Ectodermal cell (in vitro differentiated cells): ENCODE measurements at regions not wholly inside any gene's neighbourhood (a gene's known extent, or its start where the extent isn't known, plus 50 kb on each side); places are given as distances from the start of the nearest gene placed in this dataset.
"Not testable (repeated sequence)": the region's sequence is repeated elsewhere in the genome, so short reads cannot be mapped to it uniquely, and the experiment has no call there.

Experiments used
- H3K27ac ChIP-seq: 2 replicates; pipeline ENCODE4 v1.7.0; 2013; ENCODE audit warnings: mild to moderate bottlenecking, low read depth, low read length; ENCODE audit not compliant: insufficient read depth, poor library complexity, severe bottlenecking
- H3K27me3 ChIP-seq: 2 replicates; pipeline ENCODE4 v1.7.0; 2013; ENCODE audit warnings: mild to moderate bottlenecking, low read length; ENCODE audit not compliant: insufficient read depth, control insufficient read depth, poor library complexity, severe bottlenecking
- H3K36me3 ChIP-seq: one replicate; pipeline ENCODE4 v1.7.0; 2013; ENCODE audit warnings: low read length; ENCODE audit not compliant: control insufficient read depth, insufficient read depth
- H3K4me1 ChIP-seq: one replicate; pipeline ENCODE4 v1.7.0; 2013; ENCODE audit warnings: low read length; ENCODE audit not compliant: control insufficient read depth, insufficient read depth
- H3K4me3 ChIP-seq: 2 replicates; pipeline ENCODE4 v1.7.0; 2013; ENCODE audit warnings: low read depth, low read length, control low read depth; ENCODE audit not compliant: insufficient read depth
- H3K9me3 ChIP-seq: 2 replicates; pipeline ENCODE4 v1.7.0; 2013; ENCODE audit warnings: mild to moderate bottlenecking, low read length, moderate library complexity; ENCODE audit not compliant: control insufficient read depth
- WGBS, 2 experiments: methylation state at CpG; one replicate each; pipeline ENCODE4 v1.1.7; 2013; ENCODE audit warnings: missing lambda C conversion rate in 2 of 2; 5-methylcytosine and 5-hydroxymethylcytosine counted together

GRCh38 chr15:96052572-96053030, 277.9 kb upstream of the NR2F2 start:
- peak overlapping the region; percentile 31 for H3K4me3 ChIP-seq
- no peaks in the 10 kb centered on the region for H3K36me3 ChIP-seq
- peaks cover 29% of the 10 kb centered on the region for H3K4me1 ChIP-seq
- no peaks in the 10 kb centered on the region for H3K9me3 ChIP-seq
- H3K27ac ChIP-seq = peak overlapping the region; percentile 62
- H3K27me3 ChIP-seq = no peaks in the 10 kb centered on the region
- WGBS, 2 experiments = 1 to 3% methylated on average over 18 of the region's 18 CpGs

DNA sequence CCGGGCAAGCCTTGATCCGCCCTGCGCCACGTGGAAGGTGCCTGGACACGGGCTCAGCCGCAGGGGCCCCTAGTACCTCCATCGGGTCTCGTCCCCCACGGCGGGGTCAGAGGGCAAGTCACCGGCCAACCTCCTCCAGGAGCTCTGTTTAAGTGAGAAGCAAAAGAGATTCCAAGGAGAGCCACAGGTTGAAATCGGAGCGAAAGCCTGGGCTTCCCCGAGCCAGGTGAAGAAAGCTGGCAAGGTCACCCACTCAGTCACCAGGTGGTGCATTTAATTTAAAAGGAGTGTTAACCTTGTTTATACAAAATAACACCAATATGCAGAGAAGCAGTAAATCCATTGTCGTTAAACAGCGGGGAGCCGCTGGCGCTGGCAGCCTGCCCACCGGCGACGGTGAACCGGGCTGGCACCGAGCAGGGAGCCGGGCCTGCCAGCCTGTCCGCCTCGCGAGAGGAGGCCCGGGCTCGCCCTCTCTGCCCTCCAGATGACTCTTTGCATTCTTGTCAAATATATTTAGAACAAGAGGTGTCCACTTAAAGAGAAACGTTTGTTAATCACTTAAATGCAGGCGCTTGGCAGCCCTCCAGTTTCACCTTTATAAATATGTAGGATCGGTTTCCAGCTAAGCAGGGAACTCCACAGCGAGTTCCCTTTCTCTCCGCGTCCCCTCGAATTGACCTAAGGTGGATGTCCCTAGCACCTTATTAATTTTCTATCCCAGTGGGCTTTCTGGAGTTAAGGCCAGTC, 277.3 kb upstream of the NR2F2 start:
- H3K4me1 ChIP-seq = peaks cover 29% of the 10 kb centered on the region
- no peaks in the 10 kb centered on the region for H3K9me3 ChIP-seq
- H3K27me3 ChIP-seq = no peaks in the 10 kb centered on the region
- no peaks in the 10 kb centered on the region for H3K36me3 ChIP-seq
- peak overlapping the region; percentile 62 for H3K27ac ChIP-seq
- WGBS, 2 experiments = 2% methylated on average over 36 of the region's 36 CpGs
- peak overlapping the region; percentile 31 for H3K4me3 ChIP-seq

GRCh38 chr15:96053781-96054428, 276.6 kb upstream of the NR2F2 start:
- no peak overlapping the region for H3K4me3 ChIP-seq
- H3K9me3 ChIP-seq = no peaks in the 10 kb centered on the region
- H3K36me3 ChIP-seq = no peaks in the 10 kb centered on the region
- H3K4me1 ChIP-seq = peaks cover 29% of the 10 kb centered on the region
- WGBS, 2 experiments = 10% methylated on average over 12 to 14 of the region's 14 CpGs
- H3K27ac ChIP-seq = peak overlapping the region; percentile 56
- H3K27me3 ChIP-seq = no peaks in the 10 kb centered on the region

DNA sequence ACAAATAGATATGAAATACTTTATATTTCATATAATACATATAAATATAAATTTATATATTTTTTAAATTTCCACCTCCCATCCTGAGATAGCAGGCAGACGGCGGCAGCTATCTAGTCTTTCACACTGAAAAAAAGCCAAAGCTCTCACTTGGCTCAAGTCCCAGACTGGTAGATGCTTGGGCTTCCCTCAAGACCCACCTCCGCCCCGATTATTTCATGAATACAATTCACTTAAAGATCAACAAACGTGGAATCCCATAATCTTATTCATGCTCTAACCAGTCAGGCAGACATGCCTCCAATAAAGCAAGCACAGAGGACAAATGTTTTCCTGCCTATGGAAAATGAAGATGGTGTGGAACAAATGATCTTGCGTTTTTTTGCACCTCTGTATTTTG, 275.9 kb upstream of the NR2F2 start:
- H3K4me3 ChIP-seq = no peak overlapping the region
- no peaks in the 10 kb centered on the region for H3K9me3 ChIP-seq
- 82 to 86% methylated on average over 6 of the region's 6 CpGs for WGBS, 2 experiments
- peaks cover 29% of the 10 kb centered on the region for H3K4me1 ChIP-seq
- no peaks in the 10 kb centered on the region for H3K36me3 ChIP-seq
- H3K27me3 ChIP-seq = no peaks in the 10 kb centered on the region
- no peak overlapping the region for H3K27ac ChIP-seq

GRCh38 chr15:96058103-96058851, 272.2 kb upstream of the NR2F2 start:
- Histone ChIP-seq H3K36me3 (no peaks in the 10 kb centered on the region), H3K27ac (no peak overlapping the region), H3K9me3 (no peaks in the 10 kb centered on the region), H3K4me1 (peaks cover 10% of the 10 kb centered on the region), H3K4me3 (no peak overlapping the region), H3K27me3 (no peaks in the 10 kb centered on the region)
- 94 to 95% methylated on average over 8 of the region's 8 CpGs for WGBS, 2 experiments

DNA sequence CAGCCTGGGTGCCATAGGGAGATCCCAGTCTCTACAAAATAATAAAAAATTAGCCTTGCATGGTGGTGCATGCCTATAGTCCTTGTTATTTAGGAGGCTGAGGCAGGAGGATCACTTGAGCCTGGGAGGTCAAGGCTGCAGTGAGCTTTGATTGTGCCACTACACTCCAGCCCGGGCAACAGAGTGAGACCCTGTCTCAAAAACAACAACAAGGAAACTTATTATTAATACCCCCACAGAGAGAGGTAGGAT, 271.7 kb upstream of the NR2F2 start:
- not testable (repeated sequence) for H3K27ac ChIP-seq, H3K4me1 ChIP-seq, H3K36me3 ChIP-seq, H3K27me3 ChIP-seq, H3K9me3 ChIP-seq, H3K4me3 ChIP-seq
- WGBS, 2 experiments = 100% methylated on average over 1 of the region's 1 CpG

GRCh38 chr15:96060591-96060990, 269.9 kb upstream of the NR2F2 start:
- not testable (repeated sequence) for H3K36me3 ChIP-seq, H3K27ac ChIP-seq
- WGBS, 2 experiments = 76 to 82% methylated on average over 4 to 5 of the region's 5 CpGs

GRCh38 chr15:96064351-96064756, 266.1 kb upstream of the NR2F2 start:
- WGBS, 2 experiments = 94 to 96% methylated on average over 3 of the region's 3 CpGs

More at GRCh38 chr15:96060591-96060990, 269.9 kb upstream of the NR2F2 start:
- H3K9me3 ChIP-seq, H3K4me3 ChIP-seq, H3K4me1 ChIP-seq, H3K27me3 ChIP-seq: not testable (repeated sequence)

GRCh38 chr15:96066126-96066525, 264.4 kb upstream of the NR2F2 start:
- Histone ChIP-seq H3K27me3 (no peaks in the 10 kb centered on the region), H3K4me3 (no peak overlapping the region), H3K27ac (no peak overlapping the region), H3K36me3 (no peaks in the 10 kb centered on the region), H3K4me1 (no peaks in the 10 kb centered on the region), H3K9me3 (no peaks in the 10 kb centered on the region)
- 89 to 90% methylated on average over 4 of the region's 4 CpGs for WGBS, 2 experiments

More at GRCh38 chr15:96064351-96064756, 266.1 kb upstream of the NR2F2 start:
- H3K9me3 ChIP-seq = no peaks in the 10 kb centered on the region
- no peaks in the 10 kb centered on the region for H3K27me3 ChIP-seq
- H3K4me1 ChIP-seq = no peaks in the 10 kb centered on the region
- H3K4me3 ChIP-seq = no peak overlapping the region
- no peak overlapping the region for H3K27ac ChIP-seq
- no peaks in the 10 kb centered on the region for H3K36me3 ChIP-seq

DNA sequence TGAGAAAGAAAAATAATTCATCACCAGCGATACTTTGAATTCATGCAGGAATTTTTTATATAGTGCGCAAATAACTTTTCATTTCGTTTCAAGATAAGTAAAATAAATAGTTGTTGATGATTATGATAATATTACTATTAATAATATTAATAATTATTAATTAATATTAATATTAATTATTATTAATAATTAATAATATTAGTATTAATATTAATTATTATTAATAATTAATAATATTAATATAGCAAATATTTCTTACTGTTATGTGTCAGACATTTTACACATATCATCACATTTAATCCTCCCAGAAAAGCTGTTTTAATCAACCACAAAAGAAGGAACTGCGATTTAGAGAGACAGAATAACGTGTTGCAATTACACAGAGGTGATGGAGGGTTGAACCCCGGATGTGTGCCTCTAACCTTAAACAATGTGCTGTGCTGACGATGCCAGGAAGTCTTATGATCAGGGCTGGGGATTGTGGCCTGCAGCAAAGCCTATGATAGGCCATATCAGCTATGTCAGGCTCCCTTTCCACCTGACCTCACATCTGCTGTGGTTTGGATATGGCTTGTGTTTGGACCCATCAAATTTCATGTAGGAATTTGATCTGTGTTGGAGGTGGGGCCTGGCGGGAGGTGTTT, 263.5 kb upstream of the NR2F2 start:
- H3K9me3 ChIP-seq = no peaks in the 10 kb centered on the region
- no peak overlapping the region for H3K4me3 ChIP-seq
- H3K27me3 ChIP-seq = no peaks in the 10 kb centered on the region
- H3K36me3 ChIP-seq = no peaks in the 10 kb centered on the region
- WGBS, 2 experiments = 97 to 98% methylated on average over 5 to 6 of the region's 8 CpGs
- H3K27ac ChIP-seq = no peak overlapping the region
- no peaks in the 10 kb centered on the region for H3K4me1 ChIP-seq
